Naive B cell (primary cell): ENCODE measurements at regions not wholly inside any gene's neighbourhood (a gene's known extent, or its start where the extent isn't known, plus 50 kb on each side); places are given as distances from the start of the nearest gene placed in this dataset.

Experiments used
- ATAC-seq, 2 donors: fragments of 150-1000 bp; cut with Tn5 transposase; 2 replicates each; pipeline ENCODE4 v1.10.0; 2021; ENCODE audit warnings: low read depth in 2 of 2, mild to moderate bottlenecking in 2 of 2, moderate library complexity in 2 of 2
- DNase-seq: peaks from one replicate; pipeline ENCODE4 v3.0.0; 2022
- H3K27ac Mint-ChIP-seq, 6 donors: one replicate each; pipeline ENCODE4 v1.8.0; 2020 to 2022; ENCODE audit warnings: mild to moderate bottlenecking in 6 of 6, mixed read lengths in 6 of 6, moderate library complexity in 5 of 6, inconsistent platforms in 2 of 6
- H3K27me3 Mint-ChIP-seq, 3 donors: one replicate each; pipeline ENCODE4 v1.8.0; 2021 to 2022; ENCODE audit warnings: mixed read lengths in 3 of 3, mild to moderate bottlenecking in 1 of 3
- H3K36me3 Mint-ChIP-seq, 2 donors: one replicate each; pipeline ENCODE4 v1.8.0; 2020 to 2022; ENCODE audit warnings: mixed read lengths in 2 of 2, inconsistent platforms in 1 of 2, mild to moderate bottlenecking in 1 of 2
- H3K4me1 Mint-ChIP-seq, 3 donors: one replicate each; pipeline ENCODE4 v1.8.0; 2020 to 2022; ENCODE audit warnings: mixed read lengths in 3 of 3, inconsistent platforms in 1 of 3, mild to moderate bottlenecking in 1 of 3, moderate library complexity in 1 of 3
- H3K4me3 Mint-ChIP-seq, 8 donors: one replicate each; pipeline ENCODE4 v1.8.0; 2020 to 2022; ENCODE audit warnings: mild to moderate bottlenecking in 8 of 8, mixed read lengths in 8 of 8, moderate library complexity in 8 of 8, inconsistent platforms in 2 of 8
- H3K9me3 Mint-ChIP-seq, 7 donors: one replicate each; pipeline ENCODE4 v1.8.0; 2020 to 2022; ENCODE audit warnings: mixed read lengths in 7 of 7, mild to moderate bottlenecking in 5 of 7, inconsistent platforms in 2 of 7, moderate library complexity in 1 of 7

- peaks cover 0 to 29% of the 10 kb centered on the region in 2 donors for H3K36me3 Mint-ChIP-seq
- no peaks in the 10 kb centered on the region for H3K27me3 Mint-ChIP-seq
- ATAC-seq, result no peak
- peaks cover 0 to 37% (median 20%) of the 10 kb centered on the region in 7 donors for H3K9me3 Mint-ChIP-seq
- no peak overlapping the region for H3K27ac Mint-ChIP-seq
- no peak overlapping the region for H3K4me3 Mint-ChIP-seq
- no peak for DNase-seq
- H3K4me1 Mint-ChIP-seq, result no peaks in the 10 kb centered on the region
Measured at GRCh38 chr12:34387711-34388635, 365.7 kb downstream of the ALG10 start.

GRCh38 chr12:34388636-34389377, 366.5 kb downstream of the ALG10 start:
- H3K9me3 Mint-ChIP-seq, result peaks cover 0 to 37% (median 24%) of the 10 kb centered on the region in 7 donors
- ATAC-seq, result no peak
- no peak for DNase-seq
- H3K27ac Mint-ChIP-seq, result no peak overlapping the region
- H3K4me1 Mint-ChIP-seq, result no peaks in the 10 kb centered on the region
- H3K4me3 Mint-ChIP-seq, result no peak overlapping the region
- no peaks in the 10 kb centered on the region for H3K27me3 Mint-ChIP-seq
- peaks cover 0 to 32% of the 10 kb centered on the region in 2 donors for H3K36me3 Mint-ChIP-seq

GRCh38 chr12:34389378-34390170, 367.3 kb downstream of the ALG10 start:
- Mint-ChIP-seq H3K4me1 (no peaks in the 10 kb centered on the region), H3K9me3 (peaks cover 0 to 37% (median 27%) of the 10 kb centered on the region in 7 donors), H3K27ac (no peak overlapping the region), H3K36me3 (peaks cover 0 to 39% of the 10 kb centered on the region in 2 donors), H3K27me3 (no peaks in the 10 kb centered on the region), H3K4me3 (no peak overlapping the region)
- DNase-seq (no peak), ATAC-seq (no peak)

GRCh38 chr12:34390171-34390841, 368.0 kb downstream of the ALG10 start:
- DNase-seq, result no peak
- H3K27me3 Mint-ChIP-seq, result no peaks in the 10 kb centered on the region
- H3K36me3 Mint-ChIP-seq, result peaks cover 0 to 32% of the 10 kb centered on the region in 2 donors
- H3K27ac Mint-ChIP-seq, result peak overlapping the region in 1 of 6 donors; percentile 36
- no peaks in the 10 kb centered on the region for H3K4me1 Mint-ChIP-seq
- no peak overlapping the region for H3K4me3 Mint-ChIP-seq
- H3K9me3 Mint-ChIP-seq, result peaks cover 0 to 33% (median 22%) of the 10 kb centered on the region in 7 donors
- no peak for ATAC-seq

DNA sequence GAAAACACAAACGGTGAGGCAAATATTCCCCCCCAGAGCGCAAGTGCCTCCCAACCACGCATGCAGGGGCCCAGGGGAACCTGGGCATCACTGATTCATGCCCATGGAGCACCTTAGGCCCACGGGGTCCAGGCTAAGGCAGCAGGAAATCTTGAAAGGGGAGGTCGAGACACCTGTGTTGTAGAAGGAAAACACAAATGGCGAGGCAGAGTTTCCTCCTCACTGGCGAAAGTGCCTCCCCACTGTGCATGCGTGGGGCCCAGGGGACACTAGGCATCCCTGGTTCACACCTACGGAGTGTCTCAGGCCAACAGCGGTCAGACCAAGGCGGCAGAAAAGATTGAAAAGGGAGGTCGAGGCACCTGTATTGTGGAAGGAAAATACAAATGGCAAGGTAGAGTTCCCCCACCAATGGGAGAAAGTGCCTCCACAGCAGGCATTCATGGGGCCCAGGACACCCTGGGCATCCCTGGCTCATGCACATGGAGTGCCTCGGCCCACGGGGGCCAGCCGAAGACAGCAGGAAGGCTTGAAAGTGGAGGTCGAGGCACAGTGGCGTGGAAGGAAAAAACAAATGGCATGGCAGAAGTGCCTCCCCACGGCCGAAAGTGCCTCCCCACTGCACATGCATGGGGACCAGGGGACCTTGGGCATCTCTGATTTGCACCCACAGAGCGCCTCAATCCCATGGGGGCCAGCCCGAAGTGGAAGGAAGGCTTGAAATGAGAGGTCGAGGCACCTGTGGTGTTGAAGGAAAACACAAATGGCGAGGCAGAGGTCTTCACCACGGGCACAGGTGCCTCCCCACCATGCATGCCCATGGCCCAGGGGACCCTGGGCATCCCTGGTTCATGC, 368.8 kb downstream of the ALG10 start:
- peak overlapping the region in 1 of 8 donors; percentile 74 for H3K4me3 Mint-ChIP-seq
- peaks cover 0 to 31% (median 19%) of the 10 kb centered on the region in 7 donors for H3K9me3 Mint-ChIP-seq
- H3K27me3 Mint-ChIP-seq, result no peaks in the 10 kb centered on the region
- DNase-seq, result no peak
- no peaks in the 10 kb centered on the region for H3K4me1 Mint-ChIP-seq
- ATAC-seq, result no peak
- H3K27ac Mint-ChIP-seq, result no peak overlapping the region
- peaks cover 0 to 29% of the 10 kb centered on the region in 2 donors for H3K36me3 Mint-ChIP-seq

DNA sequence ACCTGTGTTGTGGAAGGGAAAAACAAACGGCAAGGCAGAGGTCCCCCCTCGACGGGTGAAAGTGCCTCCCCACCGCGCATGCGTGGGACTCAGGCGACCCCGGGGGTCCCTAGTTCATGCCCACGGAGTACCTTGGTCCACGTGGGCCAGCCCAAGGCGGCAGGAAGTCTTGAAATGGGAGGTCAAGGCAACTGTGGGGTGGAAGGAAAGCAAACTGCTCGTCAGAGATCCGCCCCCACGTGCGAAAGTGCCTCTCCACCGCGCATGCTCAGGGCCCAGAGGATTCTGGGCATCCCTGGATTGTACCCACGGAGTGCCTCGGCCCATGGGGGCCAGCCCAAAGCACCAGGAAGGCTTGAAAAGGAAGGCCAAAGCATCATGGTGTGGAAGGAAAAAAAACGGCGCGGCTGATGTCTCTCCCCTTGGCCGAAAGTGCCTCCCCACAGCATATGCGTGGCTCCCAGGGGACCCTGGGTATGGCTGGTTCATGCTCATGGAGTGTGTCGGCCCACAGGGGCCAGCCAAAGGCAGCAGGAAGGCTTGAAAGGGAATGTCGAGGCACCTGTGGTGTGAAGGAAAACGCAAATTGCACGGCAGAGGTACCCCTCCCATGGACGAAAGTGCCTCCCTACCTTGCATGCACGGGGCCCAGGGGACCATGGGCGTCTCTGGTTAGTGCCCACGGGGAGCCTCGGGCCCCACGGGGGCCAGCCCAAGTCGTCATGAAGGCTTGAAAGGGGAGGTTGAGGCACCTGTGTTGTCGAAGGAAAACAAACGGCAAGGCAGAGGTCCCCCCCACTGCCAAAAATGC, 369.7 kb downstream of the ALG10 start:
- Mint-ChIP-seq H3K4me3 (no peak overlapping the region), H3K27ac (no peak overlapping the region), H3K9me3 (peaks cover 0 to 29% (median 24%) of the 10 kb centered on the region in 7 donors), H3K27me3 (no peaks in the 10 kb centered on the region), H3K36me3 (peaks cover 0 to 29% of the 10 kb centered on the region in 2 donors), H3K4me1 (no peaks in the 10 kb centered on the region)
- DNase-seq (no peak), ATAC-seq (no peak)

DNA sequence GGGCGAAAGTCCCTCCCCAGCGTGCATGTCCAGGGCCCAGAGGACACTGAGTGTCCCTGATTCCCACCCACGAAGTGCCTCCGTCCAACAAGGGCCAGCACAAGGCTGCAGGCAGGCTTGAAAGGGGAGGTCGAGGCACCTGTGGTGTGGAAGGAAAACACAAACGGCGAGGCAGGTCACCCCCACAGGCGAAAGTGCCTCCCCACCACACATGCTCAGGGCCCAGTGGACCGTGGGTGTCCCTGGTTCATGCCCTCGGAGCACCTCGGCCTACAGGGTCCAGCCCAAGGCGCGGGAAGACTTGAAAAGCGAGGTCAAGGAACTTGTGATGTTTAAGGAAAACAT, 370.4 kb downstream of the ALG10 start:
- Mint-ChIP-seq H3K9me3 (peaks cover 0 to 29% (median 24%) of the 10 kb centered on the region in 7 donors), H3K36me3 (peaks cover 0 to 29% of the 10 kb centered on the region in 2 donors), H3K4me1 (no peaks in the 10 kb centered on the region), H3K4me3 (peak overlapping the region in 1 of 8 donors; percentile 20), H3K27me3 (no peaks in the 10 kb centered on the region), H3K27ac (peak overlapping the region in 1 of 6 donors; percentile 20)
- no peak for DNase-seq
- ATAC-seq, result no peak

DNA sequence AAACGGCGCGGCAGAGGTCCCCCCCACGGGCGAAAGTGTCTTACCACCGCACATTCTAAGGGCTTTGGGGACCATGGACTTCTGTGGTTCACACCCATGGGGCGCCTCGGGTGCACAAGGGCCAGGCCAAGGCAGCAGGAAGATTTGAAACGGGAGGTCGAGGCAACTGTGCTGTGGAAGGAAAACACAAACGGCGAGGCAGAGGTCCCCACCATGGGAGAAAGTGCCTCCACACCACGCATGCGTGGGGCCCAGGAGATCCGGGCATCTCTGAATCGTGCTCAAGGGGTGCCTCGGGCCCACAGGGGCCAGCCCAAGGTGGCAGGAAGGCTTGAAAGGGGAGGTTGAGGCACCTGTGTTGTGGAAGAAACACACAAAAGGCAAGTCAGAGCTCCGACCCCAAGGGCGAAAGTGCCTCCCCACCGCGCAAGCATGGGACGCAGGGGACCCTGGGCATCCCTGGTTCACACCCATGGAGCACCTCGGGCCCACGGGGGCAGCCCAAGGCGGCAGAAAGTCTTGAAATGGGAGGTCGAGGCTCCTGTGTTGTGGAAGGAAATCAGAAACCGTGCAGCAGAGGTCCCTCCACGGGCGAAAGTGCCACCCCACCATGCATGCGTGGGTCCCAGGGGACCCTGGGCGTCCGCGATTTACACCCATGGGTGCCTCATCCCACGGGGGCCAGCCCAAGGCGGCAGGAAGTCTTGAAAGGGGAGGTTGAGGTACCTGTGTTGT, 371.0 kb downstream of the ALG10 start:
- H3K4me1 Mint-ChIP-seq, result no peaks in the 10 kb centered on the region
- ATAC-seq (no peak), DNase-seq (no peak)
- peaks cover 0 to 27% (median 23%) of the 10 kb centered on the region in 7 donors for H3K9me3 Mint-ChIP-seq
- H3K36me3 Mint-ChIP-seq, result peaks cover 0 to 29% of the 10 kb centered on the region in 2 donors
- H3K4me3 Mint-ChIP-seq, result peak overlapping the region in 1 of 8 donors; percentile 5
- no peak overlapping the region for H3K27ac Mint-ChIP-seq
- no peaks in the 10 kb centered on the region for H3K27me3 Mint-ChIP-seq

DNA sequence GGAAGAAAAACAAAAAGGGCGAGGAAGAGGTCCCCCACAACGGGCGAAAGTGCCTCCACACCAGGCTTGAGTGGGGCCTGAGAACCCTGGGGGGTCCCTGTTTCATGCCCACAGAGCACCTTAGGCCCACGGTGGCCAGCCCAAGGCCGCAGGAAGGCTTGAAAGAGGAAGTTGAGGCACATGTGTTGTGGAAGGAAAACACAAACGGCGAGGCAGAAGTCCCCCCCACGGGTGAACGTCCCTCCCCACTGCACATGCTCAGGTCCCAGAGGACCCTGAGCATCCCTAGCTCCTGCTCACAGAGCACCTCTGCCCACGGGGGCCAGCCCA, 371.5 kb downstream of the ALG10 start:
- H3K27me3 Mint-ChIP-seq, result no peaks in the 10 kb centered on the region
- H3K27ac Mint-ChIP-seq, result no peak overlapping the region
- H3K4me1 Mint-ChIP-seq, result no peaks in the 10 kb centered on the region
- DNase-seq (no peak), ATAC-seq (no peak)
- H3K36me3 Mint-ChIP-seq, result peaks cover 0 to 29% of the 10 kb centered on the region in 2 donors
- H3K4me3 Mint-ChIP-seq, result no peak overlapping the region
- H3K9me3 Mint-ChIP-seq, result peaks cover 0 to 23% (median 21%) of the 10 kb centered on the region in 7 donors

DNA sequence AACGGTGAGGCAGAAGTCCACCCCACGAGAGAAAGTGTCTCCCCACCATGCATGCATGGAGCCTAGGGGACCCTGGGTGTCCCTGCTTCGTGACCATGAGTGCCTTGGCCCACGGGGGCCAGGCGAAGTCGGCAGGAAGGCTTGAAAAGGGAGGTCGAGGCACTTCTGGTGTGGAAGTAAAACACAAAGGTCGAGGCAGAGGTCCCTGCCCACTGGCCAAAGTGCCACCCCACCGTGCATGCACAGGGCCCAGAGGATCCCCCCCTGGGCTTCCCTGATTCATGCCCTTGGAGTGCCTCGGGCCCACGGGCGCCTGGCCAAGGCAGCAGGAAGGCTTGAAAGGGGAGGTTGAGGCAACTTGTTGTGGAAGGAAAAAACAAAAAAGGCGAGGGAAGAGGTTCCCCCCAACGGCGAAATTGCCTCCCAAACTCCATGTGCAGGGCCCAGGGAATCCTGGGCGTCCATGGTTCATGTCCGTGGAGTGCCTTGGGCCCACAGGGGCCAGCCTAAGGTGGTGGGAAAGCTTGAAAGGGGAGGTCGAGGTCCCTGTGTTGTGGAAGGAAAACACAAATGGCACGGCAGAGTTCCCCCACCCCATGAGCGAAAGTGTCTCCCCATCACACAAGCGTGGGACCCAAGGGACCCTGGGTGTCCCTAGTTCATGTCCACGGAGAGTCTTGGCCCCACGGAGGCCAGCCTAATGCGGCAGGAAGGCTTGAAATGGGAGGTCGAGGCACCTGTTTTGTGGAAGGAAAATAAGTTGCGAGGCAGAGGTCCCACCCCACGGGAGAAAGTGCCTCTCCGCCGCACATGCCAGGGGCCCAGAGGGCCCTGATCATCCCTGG, 372.1 kb downstream of the ALG10 start:
- ATAC-seq (no peak), DNase-seq (no peak)
- H3K36me3 Mint-ChIP-seq, result peaks cover 0 to 29% of the 10 kb centered on the region in 2 donors
- no peaks in the 10 kb centered on the region for H3K4me1 Mint-ChIP-seq
- no peak overlapping the region for H3K4me3 Mint-ChIP-seq
- H3K27ac Mint-ChIP-seq, result peak overlapping the region in 1 of 6 donors; percentile 49
- H3K27me3 Mint-ChIP-seq, result no peaks in the 10 kb centered on the region
- H3K9me3 Mint-ChIP-seq, result peaks cover 0 to 25% (median 20%) of the 10 kb centered on the region in 7 donors
